ENCODE measurements at regions not wholly inside any gene's neighbourhood (a gene's known extent, or its start where the extent isn't known, plus 50 kb on each side); places are given as distances from the start of the nearest gene placed in this dataset.

- POLR2A ChIA-PET (ENCODE audit: low non-redundant PET) = no interaction called here
- Histone ChIP-seq H3K36me3 (ENCODE audit: insufficient read depth, low read length, poor library complexity, severe bottlenecking) (no peaks in the 10 kb centered on the region), H3K9me3 (ENCODE audit: low read depth, low read length, poor library complexity, severe bottlenecking) (no peaks in the 10 kb centered on the region), H3K27me3 (replicated peaks; ENCODE audit: insufficient read depth, low read depth, low read length, poor library complexity) (no peaks in the 10 kb centered on the region), H3K4me1 (ENCODE audit: insufficient read depth, low read length, poor library complexity, severe bottlenecking) (peaks cover 4% of the 10 kb centered on the region), H3K4me3 (ENCODE audit: low read depth, low read length, poor library complexity, severe bottlenecking) (no peak overlapping the region), H3K27ac (ENCODE audit: low read depth, low read length, poor library complexity, severe bottlenecking) (no peak overlapping the region)
- no peak for DNase-seq (ENCODE audit: low spot score)
- TF ChIP-seq EZH2 (IDR thresholded peaks at IDR 0.05; ENCODE audit: borderline replicate concordance, low read depth, low read length, poor library complexity, severe bottlenecking) (no peak), CTCF (conservative IDR thresholded peaks at IDR 0.05; ENCODE audit: low read depth, low read length) (no peak)
- intact Hi-C loops (cut with micrococcal nuclease; ENCODE audit: unreplicated experiment) = no loop called here
- CTCF ChIA-PET = no interaction called here
- BruUV-seq (replicated peaks) = no TSS peak
These were observed 52.0 kb upstream of the DACT2 start for GRCh38 chr6:168371618-168371980.

GRCh38 chr6:168371981-168372711 lies 52.6 kb upstream of the DACT2 start:
- intact Hi-C loops (cut with micrococcal nuclease; ENCODE audit: unreplicated experiment) = no loop called here
- POLR2A ChIA-PET (ENCODE audit: low non-redundant PET) = no interaction called here

GRCh38 chr6:168372889-168373288 lies 53.3 kb upstream of the DACT2 start:
- no peaks in the 10 kb centered on the region for H3K9me3 ChIP-seq (ENCODE audit: low read depth, low read length, poor library complexity, severe bottlenecking)
- BruUV-seq (replicated peaks) = no TSS peak
- no peak for TF ChIP-seq EZH2 (IDR thresholded peaks at IDR 0.05; ENCODE audit: borderline replicate concordance, low read depth, low read length, poor library complexity, severe bottlenecking)
- TF ChIP-seq CTCF (conservative IDR thresholded peaks at IDR 0.05; ENCODE audit: low read depth, low read length) = no peak
- no peak overlapping the region for H3K4me3 ChIP-seq (ENCODE audit: low read depth, low read length, poor library complexity, severe bottlenecking)
- no peak overlapping the region for H3K27ac ChIP-seq (ENCODE audit: low read depth, low read length, poor library complexity, severe bottlenecking)
- POLR2A ChIA-PET (ENCODE audit: low non-redundant PET) = no interaction called here
- CTCF ChIA-PET = no interaction called here
- no peak for DNase-seq (ENCODE audit: low spot score)
- H3K4me1 ChIP-seq (ENCODE audit: insufficient read depth, low read length, poor library complexity, severe bottlenecking) = peaks cover 13% of the 10 kb centered on the region
- H3K36me3 ChIP-seq (ENCODE audit: insufficient read depth, low read length, poor library complexity, severe bottlenecking) = no peaks in the 10 kb centered on the region
- no peaks in the 10 kb centered on the region for H3K27me3 ChIP-seq (replicated peaks; ENCODE audit: insufficient read depth, low read depth, low read length, poor library complexity)
- intact Hi-C loops (cut with micrococcal nuclease; ENCODE audit: unreplicated experiment) = no loop called here

More at GRCh38 chr6:168371981-168372711, 52.6 kb upstream of the DACT2 start:
- Histone ChIP-seq H3K36me3 (ENCODE audit: insufficient read depth, low read length, poor library complexity, severe bottlenecking) (no peaks in the 10 kb centered on the region), H3K27ac (ENCODE audit: low read depth, low read length, poor library complexity, severe bottlenecking) (no peak overlapping the region), H3K4me3 (ENCODE audit: low read depth, low read length, poor library complexity, severe bottlenecking) (no peak overlapping the region), H3K9me3 (ENCODE audit: low read depth, low read length, poor library complexity, severe bottlenecking) (no peaks in the 10 kb centered on the region), H3K27me3 (replicated peaks; ENCODE audit: insufficient read depth, low read depth, low read length, poor library complexity) (no peaks in the 10 kb centered on the region), H3K4me1 (ENCODE audit: insufficient read depth, low read length, poor library complexity, severe bottlenecking) (peaks cover 8% of the 10 kb centered on the region)
- no TSS peak for BruUV-seq (replicated peaks)
- no peak for DNase-seq (ENCODE audit: low spot score)
- CTCF ChIA-PET = no interaction called here
- TF ChIP-seq EZH2 (IDR thresholded peaks at IDR 0.05; ENCODE audit: borderline replicate concordance, low read depth, low read length, poor library complexity, severe bottlenecking) (no peak), CTCF (conservative IDR thresholded peaks at IDR 0.05; ENCODE audit: low read depth, low read length) (no peak)

Data from A673 (cell line).